Fibroblast of villous mesenchyme (primary cell): ENCODE measurements at regions not wholly inside any gene's neighbourhood (a gene's known extent, or its start where the extent isn't known, plus 50 kb on each side); places are given as distances from the start of the nearest gene placed in this dataset.

Source experiments
- DNase-seq: peaks from one replicate; pipeline ENCODE4 v3.0.0-alpha.2; 2010; ENCODE audit warnings: low read depth
- H3K4me3 ChIP-seq: 2 replicates; pipeline ENCODE4 v1.5.1; 2011; ENCODE audit warnings: low read depth, mild to moderate bottlenecking, low read length
- TF ChIP-seq, protein P1 (sequence below): IDR thresholded peaks from 2 replicates; pipeline ENCODE4 v1.5.1; 2012; ENCODE audit warnings: low read depth, mild to moderate bottlenecking, low read length; ENCODE audit not compliant: insufficient read depth

DNA sequence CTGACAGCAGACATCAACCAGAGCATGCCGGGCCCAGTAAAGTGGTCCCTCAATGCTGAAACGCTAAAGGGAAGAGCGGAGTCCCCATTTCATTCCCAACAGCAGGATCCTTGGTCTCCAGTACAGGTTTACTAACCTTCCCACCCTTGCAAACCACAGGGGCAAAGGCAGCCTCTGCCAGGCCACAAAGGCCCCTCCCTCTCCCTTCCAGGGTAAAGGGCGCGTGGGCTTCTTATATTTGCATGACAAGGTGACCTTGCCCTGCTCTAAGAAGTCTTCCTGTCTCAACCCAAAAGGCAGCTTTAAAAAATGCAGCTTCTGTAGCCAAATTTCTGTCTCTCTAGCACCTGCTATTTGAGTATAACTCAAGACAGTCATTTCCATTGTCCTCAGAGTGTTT is 131.5 kb upstream of the PTCH1 start:
- no peak overlapping the region for H3K4me3 ChIP-seq
- no peak for DNase-seq
- TF ChIP-seq, protein P1, sequence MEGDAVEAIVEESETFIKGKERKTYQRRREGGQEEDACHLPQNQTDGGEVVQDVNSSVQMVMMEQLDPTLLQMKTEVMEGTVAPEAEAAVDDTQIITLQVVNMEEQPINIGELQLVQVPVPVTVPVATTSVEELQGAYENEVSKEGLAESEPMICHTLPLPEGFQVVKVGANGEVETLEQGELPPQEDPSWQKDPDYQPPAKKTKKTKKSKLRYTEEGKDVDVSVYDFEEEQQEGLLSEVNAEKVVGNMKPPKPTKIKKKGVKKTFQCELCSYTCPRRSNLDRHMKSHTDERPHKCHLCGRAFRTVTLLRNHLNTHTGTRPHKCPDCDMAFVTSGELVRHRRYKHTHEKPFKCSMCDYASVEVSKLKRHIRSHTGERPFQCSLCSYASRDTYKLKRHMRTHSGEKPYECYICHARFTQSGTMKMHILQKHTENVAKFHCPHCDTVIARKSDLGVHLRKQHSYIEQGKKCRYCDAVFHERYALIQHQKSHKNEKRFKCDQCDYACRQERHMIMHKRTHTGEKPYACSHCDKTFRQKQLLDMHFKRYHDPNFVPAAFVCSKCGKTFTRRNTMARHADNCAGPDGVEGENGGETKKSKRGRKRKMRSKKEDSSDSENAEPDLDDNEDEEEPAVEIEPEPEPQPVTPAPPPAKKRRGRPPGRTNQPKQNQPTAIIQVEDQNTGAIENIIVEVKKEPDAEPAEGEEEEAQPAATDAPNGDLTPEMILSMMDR, result no peak

DNA sequence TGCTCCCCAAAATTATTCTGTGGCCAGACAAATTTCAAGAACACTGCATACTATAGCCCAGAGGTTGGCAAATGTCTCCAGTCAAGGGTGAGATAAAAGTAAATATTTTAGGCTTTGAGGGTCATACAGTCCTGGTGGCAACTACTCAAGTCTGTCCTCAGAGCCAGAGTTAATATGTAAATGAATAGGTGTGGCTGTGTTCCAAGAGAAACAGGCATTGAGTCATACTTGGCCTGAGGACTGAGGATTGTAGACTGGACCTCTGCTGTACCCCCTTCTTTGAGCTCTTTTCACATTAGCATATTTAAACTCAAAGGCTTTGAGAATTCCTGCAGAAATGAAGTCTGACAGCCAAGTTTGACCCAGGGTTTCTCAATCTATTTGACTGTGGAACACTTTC is 129.2 kb upstream of the PTCH1 start:
- no peak for DNase-seq
- TF ChIP-seq, protein P1, result no peak
- no peak overlapping the region for H3K4me3 ChIP-seq

DNA sequence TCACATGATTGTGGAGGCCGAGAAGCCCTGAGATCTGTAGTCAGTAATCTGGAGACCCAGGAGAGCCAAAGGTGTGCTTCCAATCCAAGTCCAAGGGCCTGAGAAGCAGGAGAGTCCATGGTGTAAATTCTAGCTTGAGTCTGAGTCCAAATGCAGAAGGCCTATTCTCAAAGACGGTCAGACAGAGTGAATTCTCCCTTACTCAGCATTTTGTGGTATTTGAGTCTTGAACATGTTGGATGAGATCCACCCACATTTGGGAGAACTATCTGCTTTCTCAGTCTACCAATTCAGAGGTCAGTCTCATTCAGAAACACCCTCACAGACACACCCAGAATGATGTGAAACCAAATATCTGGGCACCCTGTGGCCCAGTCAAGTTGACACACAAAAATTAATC is 128.8 kb upstream of the PTCH1 start:
- no peak overlapping the region for H3K4me3 ChIP-seq
- DNase-seq, result no peak
- TF ChIP-seq, protein P1, result no peak

GRCh38 chr9:95644377-95644776 is 127.6 kb upstream of the PTCH1 start:
- H3K4me3 ChIP-seq, result no peak overlapping the region
- TF ChIP-seq, protein P1, result no peak
- no peak for DNase-seq

DNA sequence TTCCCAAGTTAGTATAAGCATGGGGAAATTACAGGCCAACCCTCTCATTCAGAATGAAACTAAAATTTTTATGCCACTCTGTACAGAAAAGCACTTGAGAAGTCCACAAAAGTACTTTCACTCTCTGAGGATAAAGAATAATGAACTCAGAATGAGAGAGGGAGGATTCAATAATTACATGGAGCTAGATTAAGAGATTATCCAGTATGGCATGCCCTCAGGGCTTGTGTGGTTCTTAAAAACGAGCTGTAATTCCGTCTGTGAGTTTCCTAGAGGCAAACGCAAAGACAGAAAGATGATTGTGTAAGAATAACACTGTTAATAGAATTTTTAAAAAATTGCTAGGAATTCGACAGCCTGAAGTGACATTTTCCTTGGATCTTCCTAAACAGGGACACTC is 126.8 kb upstream of the PTCH1 start:
- H3K4me3 ChIP-seq, result no peak overlapping the region
- TF ChIP-seq, protein P1, result no peak
- no peak for DNase-seq

DNA sequence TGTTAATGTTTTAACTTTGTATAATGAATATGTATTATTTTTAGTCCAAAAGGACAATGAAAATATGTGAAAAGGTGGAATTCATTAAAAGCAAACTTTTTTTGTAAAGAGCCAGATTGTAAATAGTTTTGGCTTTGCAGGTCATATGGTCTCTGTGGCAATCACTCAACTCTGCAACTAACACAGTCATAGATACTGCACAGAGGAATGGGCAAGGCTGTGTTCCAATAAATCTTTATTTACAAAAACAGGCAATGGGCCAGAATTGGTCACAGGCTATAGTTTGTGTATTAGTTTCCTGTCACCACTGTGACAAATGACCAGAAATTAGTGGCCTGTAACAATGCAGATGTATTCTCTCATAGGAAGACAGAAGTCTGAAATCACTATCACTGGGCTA is 125.4 kb upstream of the PTCH1 start:
- H3K4me3 ChIP-seq, result no peak overlapping the region
- TF ChIP-seq, protein P1, result no peak
- DNase-seq, result no peak

DNA sequence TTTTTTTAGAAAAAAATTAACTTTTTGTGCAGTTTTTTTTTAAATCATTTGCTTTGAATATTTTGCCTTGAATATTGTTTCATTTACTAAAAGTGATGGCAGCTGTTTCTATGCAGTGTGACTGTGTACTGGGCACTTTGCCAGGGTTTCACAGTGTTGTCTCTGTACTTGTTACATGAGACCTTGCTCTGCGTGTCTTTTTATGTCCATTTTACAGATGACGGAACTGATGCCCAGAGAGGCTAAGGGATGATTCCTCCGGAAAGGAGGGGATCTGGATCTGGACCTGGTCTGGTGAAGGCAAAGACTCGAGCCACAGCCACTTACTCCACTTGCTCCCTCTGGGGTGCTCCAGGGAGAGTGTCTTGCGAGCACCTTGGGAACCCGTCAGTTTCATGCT is 124.8 kb upstream of the PTCH1 start:
- no peak overlapping the region for H3K4me3 ChIP-seq
- DNase-seq, result no peak
- TF ChIP-seq, protein P1, result no peak
